Limb (tissue), 2 donors: ENCODE measurements at regions not wholly inside any gene's neighbourhood (a gene's known extent, or its start where the extent isn't known, plus 50 kb on each side); places are given as distances from the start of the nearest gene placed in this dataset.
A peak's percentile ranks its signal among the peaks of the same experiment; 100 is the strongest.

Experiments used
- DNase-seq, 2 donors: peaks; one replicate each; pipeline ENCODE4 v3.0.0-alpha.2; 2016; ENCODE audit errors: extremely low spot score in 2 of 2

DNA sequence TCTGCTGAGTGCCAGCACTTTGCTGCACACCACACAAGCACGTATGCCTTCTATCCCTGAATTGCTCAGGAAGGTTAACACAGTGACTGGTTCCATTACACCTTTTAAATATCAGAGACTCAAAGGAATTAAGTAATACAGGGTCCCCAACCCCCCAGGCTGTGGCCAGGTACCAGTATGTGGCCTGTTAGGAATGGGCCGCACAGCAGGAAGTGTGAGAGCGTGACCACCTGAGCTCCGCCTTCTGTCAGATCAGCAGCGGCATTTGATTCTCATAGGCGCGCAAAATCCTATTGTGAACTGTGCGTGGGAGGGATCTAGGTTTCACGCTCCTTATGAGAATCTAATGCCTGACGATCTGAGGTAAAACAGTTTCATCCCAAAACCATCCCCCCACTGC lies 194.5 kb downstream of the FOXO1 start:
- DNase-seq: no peak

- no peak for DNase-seq
These were observed 193.8 kb downstream of the FOXO1 start for GRCh38 chr13:40472427-40473220.

GRCh38 chr13:40475617-40476016 lies 190.8 kb downstream of the FOXO1 start:
- no peak for DNase-seq

- no peak for DNase-seq
These were observed 190.1 kb downstream of the FOXO1 start for GRCh38 chr13:40476175-40476958.

GRCh38 chr13:40477623-40478608 lies 188.5 kb downstream of the FOXO1 start:
- no peak for DNase-seq

DNA sequence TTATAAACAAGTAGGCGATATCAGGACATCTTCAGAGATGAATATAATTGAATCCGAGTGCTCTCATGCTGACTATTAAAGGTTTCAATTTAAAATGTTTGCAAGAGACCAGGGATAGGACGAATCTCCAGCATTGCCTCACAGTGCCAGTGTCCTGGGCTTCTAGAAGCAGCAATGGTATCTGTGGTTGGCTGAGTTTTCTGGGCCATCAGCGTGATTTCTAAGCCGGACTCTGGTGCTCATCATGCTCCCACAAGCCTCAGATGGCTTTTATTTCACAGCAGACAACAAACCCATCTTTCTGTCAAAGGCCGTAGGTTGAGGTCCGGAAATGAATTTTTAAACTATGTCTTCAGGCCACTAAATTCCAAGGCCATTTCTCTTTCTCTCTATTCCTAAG lies 187.7 kb downstream of the FOXO1 start:
- no peak for DNase-seq

DNA sequence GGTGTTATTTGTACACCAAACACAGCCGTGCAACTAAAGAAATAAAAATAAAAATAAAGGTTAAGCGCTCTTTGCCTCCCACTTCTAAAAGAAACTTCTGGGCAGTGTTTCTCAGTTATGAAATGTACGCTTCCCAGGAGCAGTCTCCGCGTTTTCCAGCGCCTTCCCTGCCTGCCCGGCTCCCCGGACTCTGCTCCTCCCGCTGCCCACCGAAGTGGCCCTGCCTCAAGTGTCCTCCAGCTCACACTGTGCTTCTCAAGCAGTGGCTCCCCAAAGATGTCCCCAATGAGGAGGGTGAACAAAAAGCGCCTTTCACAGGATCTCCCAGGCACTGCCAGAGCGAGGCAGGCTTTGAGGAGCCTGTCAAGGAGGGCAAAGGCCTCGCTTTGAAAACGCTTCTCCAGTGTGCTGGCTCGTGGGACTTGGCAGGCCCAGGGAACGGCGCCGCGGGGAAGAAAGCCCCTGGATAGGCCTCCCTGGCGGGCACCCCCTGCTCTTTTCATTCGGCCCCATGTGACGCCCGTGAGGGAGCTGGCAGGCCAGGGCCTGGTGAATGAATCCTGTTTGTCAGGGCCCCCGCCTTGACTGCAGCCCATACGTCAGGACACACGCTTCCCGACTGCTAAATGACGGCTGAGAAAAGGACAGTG lies 187.1 kb downstream of the FOXO1 start:
- DNase-seq: peak in 1 of 2 donors; percentile 57

DNA sequence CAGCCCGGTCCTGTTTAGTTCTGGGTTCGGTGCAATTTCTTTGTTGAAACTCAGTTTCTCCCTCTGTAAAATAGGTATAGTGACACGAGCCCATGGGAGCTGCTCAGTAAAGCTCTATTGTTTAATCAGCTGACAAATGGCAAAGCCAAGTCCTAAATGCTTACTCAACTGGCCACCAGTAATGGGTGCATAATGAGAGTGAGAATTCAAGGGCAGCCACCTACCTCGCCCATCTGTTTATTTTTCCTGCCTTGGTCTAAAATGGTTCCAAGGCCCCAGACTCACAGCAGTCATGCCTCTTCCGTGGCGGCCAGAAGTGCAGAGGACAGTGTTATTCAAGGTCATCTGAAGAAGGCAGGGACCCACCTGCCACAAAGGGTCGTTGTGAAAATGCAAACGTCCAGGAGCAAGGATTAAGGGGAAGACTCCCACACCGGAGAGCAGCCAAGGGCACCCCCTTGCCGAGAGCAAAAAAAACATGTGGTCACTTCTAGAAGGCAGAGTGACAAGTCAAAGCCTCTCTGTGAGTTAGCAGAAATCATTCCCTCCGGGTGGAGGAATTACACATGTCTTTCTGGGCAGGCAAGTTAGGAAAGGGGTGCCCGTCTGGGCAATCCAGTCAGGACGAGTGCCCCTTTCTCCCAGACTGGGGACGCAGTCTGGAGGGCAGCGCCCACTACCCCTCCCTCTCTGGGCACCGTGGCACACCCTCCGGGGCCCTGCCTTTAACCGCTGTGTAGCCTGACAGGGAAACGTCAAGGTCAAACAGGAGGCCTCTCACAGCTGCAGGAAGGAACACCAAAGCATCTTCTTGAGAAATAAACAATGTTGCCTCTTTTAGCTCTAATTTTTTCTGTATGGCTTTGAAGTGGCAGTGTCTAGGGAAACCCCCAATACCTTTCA lies 186.2 kb downstream of the FOXO1 start:
- DNase-seq: no peak

GRCh38 chr13:40480915-40481516 lies 185.4 kb downstream of the FOXO1 start:
- no peak for DNase-seq

DNA sequence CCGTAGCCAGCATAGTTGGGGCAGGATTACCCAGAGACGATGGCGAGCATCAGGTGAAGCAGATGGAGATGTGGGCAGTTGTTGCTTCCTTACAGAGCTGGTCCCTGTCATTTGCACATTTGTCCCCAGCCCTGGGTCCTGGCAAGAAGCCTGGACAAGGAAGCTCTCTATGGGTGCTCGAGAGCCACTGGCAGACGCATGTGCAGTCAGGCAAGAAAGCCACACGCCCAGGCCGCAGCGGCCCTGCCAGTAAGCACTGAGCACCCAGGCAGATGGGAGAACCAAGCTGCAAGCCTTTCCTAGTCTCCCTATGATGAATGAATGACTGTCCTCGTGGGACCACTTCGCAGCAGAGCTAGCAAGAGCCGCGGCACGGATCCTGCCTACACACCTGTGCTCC lies 182.8 kb downstream of the FOXO1 start:
- DNase-seq: no peak

GRCh38 chr13:40484101-40484800 lies 182.2 kb downstream of the FOXO1 start:
- DNase-seq: no peak

DNA sequence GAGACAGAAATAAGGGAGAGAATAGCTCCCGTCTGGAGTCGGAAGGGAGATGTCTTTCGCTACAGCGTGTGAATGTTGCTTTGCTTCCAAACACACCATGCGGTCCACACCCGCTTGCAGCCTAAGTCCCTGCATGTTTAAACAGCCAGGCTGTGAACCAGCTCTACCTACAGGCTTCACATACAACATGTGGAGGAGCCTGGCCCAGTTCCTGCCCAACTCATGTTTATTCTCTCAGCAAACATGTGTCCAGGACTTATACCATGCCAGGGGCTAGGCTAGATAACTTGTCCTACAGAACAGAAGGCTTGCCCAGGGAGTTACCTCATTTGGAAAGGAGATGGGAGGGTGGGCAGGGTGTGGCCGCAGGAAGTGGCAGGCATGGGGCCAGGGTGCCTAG lies 181.5 kb downstream of the FOXO1 start:
- no peak for DNase-seq

- DNase-seq: no peak
These were observed 180.6 kb downstream of the FOXO1 start for GRCh38 chr13:40485611-40486517.

GRCh38 chr13:40486518-40487163 lies 179.8 kb downstream of the FOXO1 start:
- no peak for DNase-seq

- no peak for DNase-seq
These were observed 177.5 kb downstream of the FOXO1 start for GRCh38 chr13:40488869-40489391.

DNA sequence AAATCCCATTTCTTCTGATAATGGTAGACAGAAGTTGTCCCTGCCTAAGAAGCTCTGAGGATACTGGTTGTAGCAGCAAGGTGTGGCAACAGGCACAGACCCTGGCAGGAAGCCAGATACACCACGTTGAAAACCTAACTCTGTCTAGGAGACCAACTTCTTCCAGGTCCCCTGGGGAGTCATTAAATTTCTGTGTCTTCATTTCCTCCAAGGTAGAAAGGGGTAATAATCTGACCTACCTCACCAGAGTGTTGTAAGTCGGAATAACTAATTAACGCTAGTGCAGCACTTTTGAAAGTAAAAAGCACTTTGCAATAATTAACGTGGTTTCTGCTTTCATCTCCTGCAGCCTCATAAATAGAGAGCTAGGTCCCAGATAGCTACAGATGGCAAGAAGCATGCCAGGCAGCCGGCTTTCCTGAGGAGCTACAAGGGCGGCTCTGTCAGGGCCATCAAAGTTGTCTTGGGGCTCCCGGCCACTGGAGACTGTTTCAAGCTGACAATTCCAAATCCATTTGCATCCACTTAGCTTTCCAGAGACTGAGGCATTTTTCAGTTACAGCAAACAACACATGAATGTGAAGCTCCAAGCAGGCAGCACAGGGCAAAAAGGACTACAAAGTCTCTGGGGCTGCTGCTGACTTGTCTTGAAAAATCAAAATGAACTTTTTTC lies 176.2 kb downstream of the FOXO1 start:
- no peak for DNase-seq

GRCh38 chr13:40492511-40492910 lies 173.9 kb downstream of the FOXO1 start:
- no peak for DNase-seq
